Sigmoid colon (tissue), 4 donors: ENCODE measurements at regions not wholly inside any gene's neighbourhood (a gene's known extent, or its start where the extent isn't known, plus 50 kb on each side); places are given as distances from the start of the nearest gene placed in this dataset.

Experiments used
- CTCF ChIP-seq, 4 experiments: fragments of 450-650 bp in 3 of 4; fragments of 200-600 bp in 1 of 4; IDR thresholded peaks; one replicate each; pipeline ENCODE4 v1.5.1; 2016 to 2019; ENCODE audit warnings: antibody characterized with exemption in 4 of 4, mild to moderate bottlenecking in 3 of 4, moderate library complexity in 2 of 4
- EP300 ChIP-seq, 4 donors: sonication (generic); formaldehyde crosslinking; IDR thresholded peaks; one replicate each; pipeline ENCODE4 v1.6.1; 2017; ENCODE audit warnings: antibody characterized with exemption in 4 of 4
- POLR2A ChIP-seq, 2 donors: fragments of 450-650 bp; IDR thresholded peaks; one replicate each; pipeline ENCODE4 v1.6.1; 2016; ENCODE audit warnings: antibody characterized with exemption in 2 of 2, mild to moderate bottlenecking in 2 of 2, moderate library complexity in 2 of 2
- POLR2AphosphoS5 ChIP-seq, 4 donors: sonication (generic); formaldehyde crosslinking; IDR thresholded peaks; one replicate each; pipeline ENCODE4 v1.6.1; 2017; ENCODE audit warnings: antibody characterized with exemption in 4 of 4

DNA sequence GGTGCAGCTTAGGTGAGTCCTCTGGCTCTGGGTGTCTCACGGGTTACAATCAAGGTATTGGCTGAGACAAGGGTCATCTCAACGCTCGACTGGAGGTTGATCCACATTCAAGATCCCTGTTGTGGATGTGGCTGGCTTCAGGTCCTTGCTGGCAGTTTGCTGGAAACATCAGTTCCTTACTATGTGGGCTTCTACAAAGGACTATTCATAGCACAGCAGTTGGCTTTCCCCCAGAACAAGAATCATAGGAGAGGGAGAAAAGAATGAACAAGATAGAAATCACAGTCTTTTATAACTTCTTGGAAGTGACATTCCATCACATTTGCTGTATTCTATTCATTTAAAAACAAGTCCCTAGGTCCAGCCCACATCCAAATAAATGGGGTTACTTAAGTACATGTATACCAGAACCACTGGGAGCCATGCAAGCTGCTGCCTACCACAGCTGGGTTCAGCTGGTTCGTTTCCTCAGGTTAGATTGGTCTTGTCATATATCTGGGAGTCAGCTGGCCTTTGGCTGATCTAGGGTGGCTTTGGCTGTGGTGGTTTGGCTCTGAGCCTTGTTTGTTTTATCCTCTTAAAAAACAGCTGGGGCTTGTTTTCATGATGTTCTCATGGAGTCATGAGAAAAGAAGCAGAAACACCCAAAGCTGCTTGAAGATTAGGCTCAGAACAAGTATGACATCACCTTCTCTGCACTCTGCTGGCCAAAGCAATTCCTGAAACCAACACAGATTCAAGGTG lies 433.2 kb upstream of the SPTLC3 start:
- TF ChIP-seq EP300 (IDR thresholded peaks at IDR 0.05) (peak in 2 of 4 donors; percentile 11 to 41), CTCF (IDR thresholded peaks at IDR 0.05) (no peak), POLR2A (IDR thresholded peaks at IDR 0.05) (no peak), POLR2AphosphoS5 (IDR thresholded peaks at IDR 0.05) (peak; percentile 42 to 88 (median 82))
